Ascending aorta (tissue), 2 donors: ENCODE measurements at regions not wholly inside any gene's neighbourhood (a gene's known extent, or its start where the extent isn't known, plus 50 kb on each side); places are given as distances from the start of the nearest gene placed in this dataset.

Source experiments
- DNase-seq, 2 donors: peaks; one replicate each; pipeline ENCODE4 v3.0.0-alpha.2; 2019; ENCODE audit warnings: low spot score in 2 of 2
- H3K27ac ChIP-seq, 2 donors: fragments of 200-600 bp; sonication (generic); one replicate each; pipeline ENCODE4 v1.5.1; 2016 to 2017; ENCODE audit warnings: mild to moderate bottlenecking in 1 of 2
- H3K27me3 ChIP-seq: fragments of 200-600 bp; sonication (generic); one replicate; pipeline ENCODE4 v1.5.1; 2017
- H3K36me3 ChIP-seq, 2 donors: fragments of 200-600 bp; sonication (generic); one replicate each; pipeline ENCODE4 v1.5.1; 2016
- H3K4me1 ChIP-seq, 2 donors: fragments of 200-600 bp; sonication (generic); one replicate each; pipeline ENCODE4 v1.5.1; 2016 to 2017; ENCODE audit warnings: mild to moderate bottlenecking in 1 of 2
- H3K4me3 ChIP-seq, 2 donors: fragments of 200-600 bp; sonication (generic); one replicate each; pipeline ENCODE4 v1.5.1; 2016 to 2017; ENCODE audit warnings: mild to moderate bottlenecking in 1 of 2
- H3K9me3 ChIP-seq, 2 donors: fragments of 200-600 bp; sonication (generic); one replicate each; pipeline ENCODE4 v1.5.1; 2016
- intact Hi-C: fragments of 100-400 bp; cut with DNase I; formaldehyde crosslinking; loops from one replicate; pipeline ENCODE4 v1.15.1; 2023
- TF ChIP-seq, protein P1 (sequence below), 3 experiments: fragments of 200-600 bp in 2 of 3; fragments of 450-650 bp in 1 of 3; sonication (generic) in 2 of 3; IDR thresholded peaks; one replicate each; pipeline ENCODE4 v1.5.1; 2016 to 2019; ENCODE audit warnings: antibody characterized with exemption in 3 of 3, mild to moderate bottlenecking in 1 of 3, moderate library complexity in 1 of 3

- H3K27ac ChIP-seq, result no peak overlapping the region
- DNase-seq, result no peak
- no peaks in the 10 kb centered on the region for H3K27me3 ChIP-seq
- TF ChIP-seq, protein P1, sequence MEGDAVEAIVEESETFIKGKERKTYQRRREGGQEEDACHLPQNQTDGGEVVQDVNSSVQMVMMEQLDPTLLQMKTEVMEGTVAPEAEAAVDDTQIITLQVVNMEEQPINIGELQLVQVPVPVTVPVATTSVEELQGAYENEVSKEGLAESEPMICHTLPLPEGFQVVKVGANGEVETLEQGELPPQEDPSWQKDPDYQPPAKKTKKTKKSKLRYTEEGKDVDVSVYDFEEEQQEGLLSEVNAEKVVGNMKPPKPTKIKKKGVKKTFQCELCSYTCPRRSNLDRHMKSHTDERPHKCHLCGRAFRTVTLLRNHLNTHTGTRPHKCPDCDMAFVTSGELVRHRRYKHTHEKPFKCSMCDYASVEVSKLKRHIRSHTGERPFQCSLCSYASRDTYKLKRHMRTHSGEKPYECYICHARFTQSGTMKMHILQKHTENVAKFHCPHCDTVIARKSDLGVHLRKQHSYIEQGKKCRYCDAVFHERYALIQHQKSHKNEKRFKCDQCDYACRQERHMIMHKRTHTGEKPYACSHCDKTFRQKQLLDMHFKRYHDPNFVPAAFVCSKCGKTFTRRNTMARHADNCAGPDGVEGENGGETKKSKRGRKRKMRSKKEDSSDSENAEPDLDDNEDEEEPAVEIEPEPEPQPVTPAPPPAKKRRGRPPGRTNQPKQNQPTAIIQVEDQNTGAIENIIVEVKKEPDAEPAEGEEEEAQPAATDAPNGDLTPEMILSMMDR (IDR thresholded peaks at IDR 0.05), result no peak
- H3K36me3 ChIP-seq, result no peaks in the 10 kb centered on the region
- intact Hi-C loops, result no loop called here
- H3K9me3 ChIP-seq, result peaks cover 9 to 15% of the 10 kb centered on the region in 2 donors
- no peak overlapping the region for H3K4me3 ChIP-seq
- H3K4me1 ChIP-seq, result no peaks in the 10 kb centered on the region
Measured at GRCh38 chr2:206381881-206382280, 61.5 kb upstream of the ADAM23 start.

DNA sequence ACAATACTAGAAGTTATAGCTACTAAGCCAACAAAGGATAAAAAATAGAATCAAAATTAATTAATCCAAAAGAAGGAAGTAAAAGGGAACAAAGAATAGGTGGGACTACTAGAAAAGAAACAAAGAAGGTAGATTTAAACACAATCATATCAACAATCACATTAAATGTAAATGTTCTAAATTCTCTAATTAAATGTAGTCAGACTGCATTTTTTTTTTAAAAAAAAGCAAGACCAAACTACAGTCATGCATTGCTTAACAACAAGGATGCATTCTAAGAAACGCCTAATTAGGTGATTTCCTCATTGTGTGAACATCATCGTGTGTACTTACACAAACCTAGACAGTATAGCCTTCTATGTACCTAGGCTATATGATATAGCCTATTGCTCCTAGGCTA lies 59.7 kb upstream of the ADAM23 start:
- no peaks in the 10 kb centered on the region for H3K27me3 ChIP-seq
- no peak overlapping the region for H3K27ac ChIP-seq
- no peaks in the 10 kb centered on the region for H3K4me1 ChIP-seq
- H3K9me3 ChIP-seq, result peaks cover 9 to 15% of the 10 kb centered on the region in 2 donors
- H3K4me3 ChIP-seq, result no peak overlapping the region
- DNase-seq, result no peak
- intact Hi-C loops, result no loop called here
- TF ChIP-seq, protein P1 (IDR thresholded peaks at IDR 0.05), result no peak
- no peaks in the 10 kb centered on the region for H3K36me3 ChIP-seq

- Histone ChIP-seq H3K9me3 (peaks cover 9 to 15% of the 10 kb centered on the region in 2 donors), H3K36me3 (no peaks in the 10 kb centered on the region), H3K4me3 (no peak overlapping the region), H3K27me3 (no peaks in the 10 kb centered on the region), H3K27ac (no peak overlapping the region), H3K4me1 (no peaks in the 10 kb centered on the region)
- intact Hi-C loops, result no loop called here
- no peak for DNase-seq
- TF ChIP-seq, protein P1 (IDR thresholded peaks at IDR 0.05), result no peak
Measured at GRCh38 chr2:206387808-206388207, 55.5 kb upstream of the ADAM23 start.

- H3K4me3 ChIP-seq, result no peak overlapping the region
- H3K36me3 ChIP-seq, result no peaks in the 10 kb centered on the region
- intact Hi-C loops, result no loop called here
- no peaks in the 10 kb centered on the region for H3K4me1 ChIP-seq
- no peaks in the 10 kb centered on the region for H3K27me3 ChIP-seq
- no peak for DNase-seq
- H3K27ac ChIP-seq, result no peak overlapping the region
- TF ChIP-seq, protein P1 (IDR thresholded peaks at IDR 0.05), result no peak
- peaks cover 7 to 9% of the 10 kb centered on the region in 2 donors for H3K9me3 ChIP-seq
Measured at GRCh38 chr2:206388698-206389097, 54.6 kb upstream of the ADAM23 start.

GRCh38 chr2:206389164-206389563 lies 54.2 kb upstream of the ADAM23 start:
- no peaks in the 10 kb centered on the region for H3K27me3 ChIP-seq
- no peaks in the 10 kb centered on the region for H3K36me3 ChIP-seq
- H3K4me3 ChIP-seq, result no peak overlapping the region
- DNase-seq, result no peak
- TF ChIP-seq, protein P1 (IDR thresholded peaks at IDR 0.05), result no peak
- no peak overlapping the region for H3K27ac ChIP-seq
- intact Hi-C loops, result no loop called here
- H3K4me1 ChIP-seq, result no peaks in the 10 kb centered on the region
- peaks cover 3 to 4% of the 10 kb centered on the region in 2 donors for H3K9me3 ChIP-seq

GRCh38 chr2:206390181-206390580 lies 53.2 kb upstream of the ADAM23 start:
- H3K27me3 ChIP-seq, result no peaks in the 10 kb centered on the region
- intact Hi-C loops, result no loop called here
- H3K4me3 ChIP-seq, result no peak overlapping the region
- H3K9me3 ChIP-seq, result no peaks in the 10 kb centered on the region
- TF ChIP-seq, protein P1 (IDR thresholded peaks at IDR 0.05), result no peak
- no peak for DNase-seq
- H3K36me3 ChIP-seq, result no peaks in the 10 kb centered on the region
- no peak overlapping the region for H3K27ac ChIP-seq
- no peaks in the 10 kb centered on the region for H3K4me1 ChIP-seq
